Transverse colon (tissue), 3 donors: ENCODE measurements at regions not wholly inside any gene's neighbourhood (a gene's known extent, or its start where the extent isn't known, plus 50 kb on each side); places are given as distances from the start of the nearest gene placed in this dataset.

Experiments
- CTCF ChIP-seq, 5 experiments: fragments of 200-600 bp in 3 of 5; fragments of 450-650 bp in 2 of 5; sonication (generic) in 3 of 5; IDR thresholded peaks; 1 replicate in 2 of 5; 2 replicates in 3 of 5; pipeline ENCODE4 v1.5.1; 2016 to 2017; ENCODE audit warnings: antibody characterized with exemption in 5 of 5, inconsistent platforms in 3 of 5, mild to moderate bottlenecking in 2 of 5, moderate library complexity in 1 of 5
- POLR2A ChIP-seq: fragments of 450-650 bp; IDR thresholded peaks from one replicate; pipeline ENCODE4 v1.6.1; 2016; ENCODE audit warnings: antibody characterized with exemption, mild to moderate bottlenecking, moderate library complexity

DNA sequence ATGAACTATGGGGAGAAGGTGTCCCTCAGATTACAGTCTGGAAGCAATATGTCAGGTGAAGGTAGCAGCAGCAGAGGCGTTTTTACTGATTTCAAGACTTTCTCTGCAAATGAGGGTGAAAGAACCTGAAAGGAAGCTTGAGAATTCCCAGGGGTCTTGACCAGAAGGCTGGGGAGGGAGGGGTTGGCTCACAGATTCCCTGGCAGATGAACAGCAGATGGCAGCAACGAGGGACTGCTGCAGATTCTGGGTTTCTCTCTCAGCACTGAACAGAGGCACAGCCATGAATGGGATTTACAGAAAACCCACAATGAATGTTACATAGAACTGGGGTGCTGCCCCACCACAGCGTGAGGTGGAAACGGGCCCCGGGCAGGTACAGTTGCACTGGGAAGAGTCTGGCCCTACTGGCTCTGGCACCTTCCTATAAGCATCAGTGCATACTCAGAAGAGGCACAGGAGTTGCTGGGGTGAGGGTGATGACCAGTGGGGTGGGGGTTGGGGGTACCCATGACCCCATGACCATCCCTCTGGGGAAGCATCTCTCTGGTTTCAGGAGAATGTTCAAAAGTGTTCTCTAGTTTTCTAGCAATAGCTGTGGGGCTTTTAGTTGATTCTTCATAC, 317.8 kb downstream of the SH2D4B start:
- TF ChIP-seq CTCF (IDR thresholded peaks at IDR 0.05) (no peak), POLR2A (no peak)
